ENCODE measurements at regions not wholly inside any gene's neighbourhood (a gene's known extent, or its start where the extent isn't known, plus 50 kb on each side); places are given as distances from the start of the nearest gene placed in this dataset.

- TF ChIP-seq POLR2A (IDR thresholded peaks at IDR 0.05) = no peak
- TF ChIP-seq CTCF (IDR thresholded peaks at IDR 0.05) = no peak
- TF ChIP-seq POLR2AphosphoS5 (IDR thresholded peaks at IDR 0.05) = no peak
Observed at GRCh38 chr1:9456833-9457232, 82.4 kb upstream of the SLC25A33 start.

All from prostate gland (tissue), 2 donors.